ENCODE measurements at regions not wholly inside any gene's neighbourhood (a gene's known extent, or its start where the extent isn't known, plus 50 kb on each side); places are given as distances from the start of the nearest gene placed in this dataset.
"Not testable (repeated sequence)": the region's sequence is repeated elsewhere in the genome, so short reads cannot be mapped to it uniquely, and the experiment has no call there.

- ATAC-seq (no peak), DNase-seq (no peak)
- intact Hi-C loops (cut with DNase I, micrococcal nuclease), result no loop called here
- POLR2A ChIA-PET, result no interaction called here
- no peaks in the 10 kb centered on the region for H3K27me3 Mint-ChIP-seq
- no peaks in the 10 kb centered on the region for H3K36me3 Mint-ChIP-seq (ENCODE audit: low read depth)
- H3K4me1 Mint-ChIP-seq, result no peaks in the 10 kb centered on the region
- CTCF ChIA-PET, result interaction anchor here (0.7 kb wide), 1 partner anchor 1573 kb away, joined by 4 read pairs; no protein-coding TSS in a partner anchor
- no peak overlapping the region for H3K4me3 Mint-ChIP-seq
- H3K27ac Mint-ChIP-seq, result no peak overlapping the region
- peaks cover 8% of the 10 kb centered on the region for H3K9me3 Mint-ChIP-seq (ENCODE audit: low read depth)
These were observed 845.2 kb upstream of the CDH18 start for GRCh38 chr5:20833081-20833627.

DNA sequence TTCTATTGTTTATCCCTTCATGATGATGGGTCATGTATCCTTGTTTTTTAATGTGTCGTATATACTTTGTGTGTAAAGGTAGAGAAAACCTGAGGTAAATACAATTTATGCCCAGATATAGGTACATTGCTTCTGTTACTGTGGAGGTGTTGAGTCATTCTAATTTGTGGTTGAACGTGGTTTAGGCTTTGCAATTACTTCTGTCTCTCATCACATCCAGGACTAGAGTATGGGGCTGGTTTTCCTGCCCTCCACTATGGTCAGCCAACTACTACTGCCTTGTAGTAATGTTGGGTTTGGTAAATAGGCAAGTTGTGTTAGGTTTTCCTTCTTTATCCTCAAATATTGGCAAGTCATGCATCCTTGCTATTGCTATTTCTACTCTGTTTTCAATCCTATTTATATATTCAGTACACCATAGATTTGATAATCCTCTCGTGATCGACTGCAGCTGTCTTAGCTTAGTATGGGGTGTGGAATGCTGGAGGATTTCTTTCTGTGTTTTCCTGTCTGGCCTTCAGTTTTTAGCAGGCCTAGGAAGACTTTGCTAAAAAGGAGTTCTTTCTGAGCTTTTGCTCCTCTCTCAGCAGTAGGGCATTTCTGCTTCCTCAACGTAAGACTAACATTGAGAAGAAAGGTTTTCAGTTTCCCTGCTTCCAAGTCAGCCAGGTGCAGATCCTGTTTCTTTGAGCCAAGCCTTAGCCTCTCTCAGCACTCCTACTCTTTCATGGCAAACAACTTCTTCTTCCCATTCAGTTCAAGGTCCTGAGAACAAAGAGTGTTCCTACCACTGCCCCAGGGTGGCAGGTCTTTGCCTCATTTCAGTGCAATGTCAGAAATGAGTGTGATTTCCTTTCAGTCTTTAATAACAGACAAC, 844.4 kb upstream of the CDH18 start:
- ATAC-seq, result no peak
- DNase-seq, result no peak
- Mint-ChIP-seq H3K27me3 (no peaks in the 10 kb centered on the region), H3K36me3 (ENCODE audit: low read depth) (no peaks in the 10 kb centered on the region), H3K4me3 (no peak overlapping the region), H3K4me1 (no peaks in the 10 kb centered on the region), H3K9me3 (ENCODE audit: low read depth) (peaks cover 8% of the 10 kb centered on the region), H3K27ac (no peak overlapping the region)
- POLR2A ChIA-PET, result no interaction called here
- intact Hi-C loops (cut with DNase I, micrococcal nuclease), result no loop called here
- CTCF ChIA-PET, result no interaction called here

- H3K4me3 Mint-ChIP-seq; CTCF ChIA-PET; H3K36me3 Mint-ChIP-seq (ENCODE audit: low read depth); POLR2A ChIA-PET; intact Hi-C loops (cut with DNase I, micrococcal nuclease); ATAC-seq; DNase-seq; H3K4me1 Mint-ChIP-seq; H3K27ac Mint-ChIP-seq; H3K27me3 Mint-ChIP-seq; H3K9me3 Mint-ChIP-seq (ENCODE audit: low read depth): not testable (repeated sequence)
These were observed 838.0 kb upstream of the CDH18 start for GRCh38 chr5:20825951-20826350.

GRCh38 chr5:20797216-20797615, 809.2 kb upstream of the CDH18 start:
- H3K9me3 Mint-ChIP-seq (ENCODE audit: low read depth); DNase-seq; CTCF ChIA-PET; intact Hi-C loops (cut with DNase I, micrococcal nuclease); ATAC-seq; H3K4me1 Mint-ChIP-seq; H3K27ac Mint-ChIP-seq; POLR2A ChIA-PET; H3K27me3 Mint-ChIP-seq; H3K36me3 Mint-ChIP-seq (ENCODE audit: low read depth); H3K4me3 Mint-ChIP-seq: not testable (repeated sequence)

DNA sequence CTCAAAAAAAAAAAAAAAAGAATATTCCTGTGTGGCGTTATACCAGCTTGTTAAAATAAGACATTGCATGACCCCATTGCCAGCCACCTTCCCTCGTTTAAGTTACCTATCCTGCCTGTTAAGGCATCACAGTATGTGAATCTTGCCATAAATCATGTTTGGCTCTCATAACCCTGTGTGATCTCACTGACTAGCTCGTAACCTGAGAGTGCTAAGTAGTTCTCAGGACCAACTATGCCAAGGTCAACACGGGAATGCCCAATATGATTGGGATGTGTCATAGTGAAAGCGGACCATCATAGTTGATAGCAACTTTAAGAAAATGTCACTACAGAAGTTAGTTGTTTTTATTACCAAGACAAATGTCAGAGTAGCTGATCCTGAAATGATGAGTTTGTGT, 796.8 kb upstream of the CDH18 start:
- ATAC-seq; DNase-seq; POLR2A ChIA-PET; CTCF ChIA-PET; H3K4me3 Mint-ChIP-seq; H3K9me3 Mint-ChIP-seq (ENCODE audit: low read depth); H3K27me3 Mint-ChIP-seq; H3K4me1 Mint-ChIP-seq; H3K36me3 Mint-ChIP-seq (ENCODE audit: low read depth); H3K27ac Mint-ChIP-seq; intact Hi-C loops (cut with DNase I, micrococcal nuclease): not testable (repeated sequence)

- H3K9me3 Mint-ChIP-seq (ENCODE audit: low read depth); intact Hi-C loops (cut with DNase I, micrococcal nuclease); POLR2A ChIA-PET; DNase-seq; CTCF ChIA-PET; H3K36me3 Mint-ChIP-seq (ENCODE audit: low read depth); H3K4me3 Mint-ChIP-seq; ATAC-seq; H3K4me1 Mint-ChIP-seq; H3K27ac Mint-ChIP-seq; H3K27me3 Mint-ChIP-seq: not testable (repeated sequence)
These were observed 795.5 kb upstream of the CDH18 start for GRCh38 chr5:20783484-20783883.

GRCh38 chr5:20771338-20771737, 783.3 kb upstream of the CDH18 start:
- H3K27ac Mint-ChIP-seq; ATAC-seq; H3K4me1 Mint-ChIP-seq; DNase-seq; POLR2A ChIA-PET; CTCF ChIA-PET; H3K27me3 Mint-ChIP-seq; H3K9me3 Mint-ChIP-seq (ENCODE audit: low read depth); H3K4me3 Mint-ChIP-seq; intact Hi-C loops (cut with DNase I, micrococcal nuclease); H3K36me3 Mint-ChIP-seq (ENCODE audit: low read depth): not testable (repeated sequence)

GRCh38 chr5:20765074-20765473, 777.1 kb upstream of the CDH18 start:
- intact Hi-C loops (cut with DNase I, micrococcal nuclease); ATAC-seq; H3K27me3 Mint-ChIP-seq; H3K27ac Mint-ChIP-seq; H3K4me3 Mint-ChIP-seq; DNase-seq; H3K36me3 Mint-ChIP-seq (ENCODE audit: low read depth); POLR2A ChIA-PET; CTCF ChIA-PET; H3K4me1 Mint-ChIP-seq; H3K9me3 Mint-ChIP-seq (ENCODE audit: low read depth): not testable (repeated sequence)

DNA sequence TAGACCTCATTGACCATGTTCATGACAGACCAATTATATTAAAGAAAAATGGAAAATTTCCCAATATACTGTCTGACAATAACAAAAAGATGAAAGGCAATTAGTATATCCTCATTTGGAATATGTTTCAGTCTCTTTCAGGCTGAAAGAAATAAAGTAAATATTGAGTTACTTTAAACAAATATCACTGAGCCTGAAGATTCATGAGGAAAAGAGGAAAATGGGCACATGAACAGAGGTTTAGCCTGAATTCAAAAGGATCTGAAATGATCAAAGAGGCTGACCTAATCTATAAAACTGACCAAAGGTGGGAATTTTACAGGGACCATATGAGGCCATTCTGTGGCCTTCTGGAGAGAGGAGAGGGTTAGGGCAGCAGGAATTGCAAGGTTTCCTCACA, 771.5 kb upstream of the CDH18 start:
- DNase-seq; H3K9me3 Mint-ChIP-seq (ENCODE audit: low read depth); H3K4me3 Mint-ChIP-seq; H3K4me1 Mint-ChIP-seq; ATAC-seq; H3K36me3 Mint-ChIP-seq (ENCODE audit: low read depth); H3K27me3 Mint-ChIP-seq; CTCF ChIA-PET; H3K27ac Mint-ChIP-seq; POLR2A ChIA-PET; intact Hi-C loops (cut with DNase I, micrococcal nuclease): not testable (repeated sequence)

DNA sequence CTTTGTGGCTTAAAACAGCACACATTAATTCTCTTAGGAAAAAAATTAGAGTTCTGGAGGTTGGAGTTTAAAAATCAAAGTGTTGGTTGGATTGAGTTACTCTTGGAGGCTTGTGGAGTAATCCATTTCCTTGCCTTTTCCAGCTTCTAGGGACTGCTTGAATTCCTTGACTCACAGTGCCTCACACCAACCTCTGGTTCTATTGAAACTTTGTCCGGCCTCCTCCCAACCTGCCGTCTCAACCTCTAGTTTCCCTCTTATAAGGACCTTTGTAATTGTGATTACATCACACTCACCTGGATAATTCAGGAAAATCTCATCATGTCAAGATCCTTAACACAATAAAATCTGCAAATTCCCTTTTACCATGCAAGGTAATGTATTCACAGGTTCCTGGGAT, 764.2 kb upstream of the CDH18 start:
- POLR2A ChIA-PET; H3K36me3 Mint-ChIP-seq (ENCODE audit: low read depth); H3K4me1 Mint-ChIP-seq; CTCF ChIA-PET; H3K4me3 Mint-ChIP-seq; DNase-seq; ATAC-seq; H3K27ac Mint-ChIP-seq; intact Hi-C loops (cut with DNase I, micrococcal nuclease); H3K27me3 Mint-ChIP-seq; H3K9me3 Mint-ChIP-seq (ENCODE audit: low read depth): not testable (repeated sequence)

- ATAC-seq; H3K27me3 Mint-ChIP-seq; CTCF ChIA-PET; POLR2A ChIA-PET; H3K36me3 Mint-ChIP-seq (ENCODE audit: low read depth); intact Hi-C loops (cut with DNase I, micrococcal nuclease); H3K4me3 Mint-ChIP-seq; H3K4me1 Mint-ChIP-seq; H3K27ac Mint-ChIP-seq; H3K9me3 Mint-ChIP-seq (ENCODE audit: low read depth); DNase-seq: not testable (repeated sequence)
These were observed 747.7 kb upstream of the CDH18 start for GRCh38 chr5:20735715-20736114.

GRCh38 chr5:20732223-20732622, 744.2 kb upstream of the CDH18 start:
- H3K36me3 Mint-ChIP-seq (ENCODE audit: low read depth); H3K4me3 Mint-ChIP-seq; CTCF ChIA-PET; POLR2A ChIA-PET; H3K27ac Mint-ChIP-seq; intact Hi-C loops (cut with DNase I, micrococcal nuclease); ATAC-seq; H3K9me3 Mint-ChIP-seq (ENCODE audit: low read depth); H3K27me3 Mint-ChIP-seq; H3K4me1 Mint-ChIP-seq; DNase-seq: not testable (repeated sequence)

Data from activated CD4-positive, alpha-beta T cell treated with anti-CD3 and anti-CD28 coated beads for 36 hours (primary cell).